ENCODE measurements at regions not wholly inside any gene's neighbourhood (a gene's known extent, or its start where the extent isn't known, plus 50 kb on each side); places are given as distances from the start of the nearest gene placed in this dataset.

DNA sequence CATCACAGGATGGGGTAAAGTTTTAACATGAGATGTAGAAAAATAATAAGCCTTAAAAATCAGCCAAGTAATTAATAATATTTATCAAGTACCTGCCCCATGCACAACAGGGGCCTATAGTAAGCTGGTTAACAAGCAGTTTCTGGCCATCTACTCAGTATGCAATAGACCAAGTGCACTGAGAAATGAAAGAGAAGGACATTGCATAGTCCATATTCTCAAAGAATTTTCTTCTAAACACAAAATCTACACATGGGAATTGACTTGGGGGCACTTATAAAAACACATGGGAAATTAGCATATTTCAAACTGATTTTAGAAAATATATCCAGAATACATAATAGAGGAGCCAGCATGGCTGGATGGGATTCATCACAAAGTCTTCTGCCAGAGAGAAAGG, 109.5 kb downstream of the DIO2 start (continued):
- TF ChIP-seq ZNF217 (CRISPR knock-in tag; IDR thresholded peaks at IDR 0.05) (no peak), NR2C1 (IDR thresholded peaks at IDR 0.05) (no peak), NR2C1 (tag; IDR thresholded peaks at IDR 0.05) (no peak), ESRRB (CRISPR knock-in tag; IDR thresholded peaks at IDR 0.05; ENCODE audit: borderline replicate concordance) (no peak), RUNX1 (IDR thresholded peaks at IDR 0.05; ENCODE audit: low read depth) (no peak), RAD21 (CRISPR knock-in tag; conservative IDR thresholded peaks at IDR 0.05 in 1 of 2, IDR thresholded peaks at IDR 0.05 in 1 of 2) (no peak)
- TF ChIP-seq, protein P1, sequence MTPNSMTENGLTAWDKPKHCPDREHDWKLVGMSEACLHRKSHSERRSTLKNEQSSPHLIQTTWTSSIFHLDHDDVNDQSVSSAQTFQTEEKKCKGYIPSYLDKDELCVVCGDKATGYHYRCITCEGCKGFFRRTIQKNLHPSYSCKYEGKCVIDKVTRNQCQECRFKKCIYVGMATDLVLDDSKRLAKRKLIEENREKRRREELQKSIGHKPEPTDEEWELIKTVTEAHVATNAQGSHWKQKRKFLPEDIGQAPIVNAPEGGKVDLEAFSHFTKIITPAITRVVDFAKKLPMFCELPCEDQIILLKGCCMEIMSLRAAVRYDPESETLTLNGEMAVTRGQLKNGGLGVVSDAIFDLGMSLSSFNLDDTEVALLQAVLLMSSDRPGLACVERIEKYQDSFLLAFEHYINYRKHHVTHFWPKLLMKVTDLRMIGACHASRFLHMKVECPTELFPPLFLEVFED (CRISPR knock-in tag; conservative IDR thresholded peaks at IDR 0.05) = no peak

DNA sequence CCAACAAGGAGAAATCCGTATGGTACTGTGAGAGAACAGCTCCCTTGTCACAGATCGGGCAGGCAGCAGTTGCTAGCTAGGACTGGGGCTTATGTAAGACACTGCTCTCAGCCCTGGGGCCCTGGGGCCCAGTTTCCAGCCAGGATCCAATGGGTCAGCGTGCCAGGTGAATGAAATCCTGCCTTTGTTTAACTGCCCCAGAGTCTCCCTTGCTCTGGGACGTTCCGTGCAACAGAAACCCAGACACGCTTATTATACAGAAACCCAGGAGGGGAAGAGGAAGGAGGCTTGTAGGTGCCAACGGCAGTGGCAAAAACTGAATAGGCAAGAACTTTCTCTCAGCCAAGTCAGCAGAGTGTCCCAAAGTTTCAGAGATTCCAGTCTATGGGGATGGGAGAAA, 110.6 kb downstream of the DIO2 start:
- ATAC-seq = no peak
- TF ChIP-seq ZNF445 (CRISPR knock-in tag; IDR thresholded peaks at IDR 0.05; ENCODE audit: low read depth) = no peak
- TF ChIP-seq TOE1 (IDR thresholded peaks at IDR 0.05; ENCODE audit: borderline replicate concordance) = no peak
- TF ChIP-seq TOE1 (CRISPR knock-in tag; IDR thresholded peaks at IDR 0.05; ENCODE audit: borderline replicate concordance, low read depth) = no peak
- no peak for TF ChIP-seq RCOR1 (IDR thresholded peaks at IDR 0.05; ENCODE audit: borderline replicate concordance in 1 of 2, low read depth in 2 of 2, low read length in 2 of 2)
- TF ChIP-seq LCOR (CRISPR knock-in tag; IDR thresholded peaks at IDR 0.05) = no peak
- no peak for TF ChIP-seq ZNF175 (CRISPR knock-in tag; IDR thresholded peaks at IDR 0.05; ENCODE audit: low read depth)
- TF ChIP-seq NCOA6 (IDR thresholded peaks at IDR 0.05) = no peak
- no peak for TF ChIP-seq ZNF644 (tag; IDR thresholded peaks at IDR 0.05; ENCODE audit: low read depth)
- TF ChIP-seq, protein P2, sequence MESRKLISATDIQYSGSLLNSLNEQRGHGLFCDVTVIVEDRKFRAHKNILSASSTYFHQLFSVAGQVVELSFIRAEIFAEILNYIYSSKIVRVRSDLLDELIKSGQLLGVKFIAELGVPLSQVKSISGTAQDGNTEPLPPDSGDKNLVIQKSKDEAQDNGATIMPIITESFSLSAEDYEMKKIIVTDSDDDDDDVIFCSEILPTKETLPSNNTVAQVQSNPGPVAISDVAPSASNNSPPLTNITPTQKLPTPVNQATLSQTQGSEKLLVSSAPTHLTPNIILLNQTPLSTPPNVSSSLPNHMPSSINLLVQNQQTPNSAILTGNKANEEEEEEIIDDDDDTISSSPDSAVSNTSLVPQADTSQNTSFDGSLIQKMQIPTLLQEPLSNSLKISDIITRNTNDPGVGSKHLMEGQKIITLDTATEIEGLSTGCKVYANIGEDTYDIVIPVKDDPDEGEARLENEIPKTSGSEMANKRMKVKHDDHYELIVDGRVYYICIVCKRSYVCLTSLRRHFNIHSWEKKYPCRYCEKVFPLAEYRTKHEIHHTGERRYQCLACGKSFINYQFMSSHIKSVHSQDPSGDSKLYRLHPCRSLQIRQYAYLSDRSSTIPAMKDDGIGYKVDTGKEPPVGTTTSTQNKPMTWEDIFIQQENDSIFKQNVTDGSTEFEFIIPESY (CRISPR knock-in tag; IDR thresholded peaks at IDR 0.05) = no peak
- TF ChIP-seq SRSF3 (IDR thresholded peaks at IDR 0.05; ENCODE audit: insufficient read depth, low read length) = no peak
- TF ChIP-seq, protein P3, sequence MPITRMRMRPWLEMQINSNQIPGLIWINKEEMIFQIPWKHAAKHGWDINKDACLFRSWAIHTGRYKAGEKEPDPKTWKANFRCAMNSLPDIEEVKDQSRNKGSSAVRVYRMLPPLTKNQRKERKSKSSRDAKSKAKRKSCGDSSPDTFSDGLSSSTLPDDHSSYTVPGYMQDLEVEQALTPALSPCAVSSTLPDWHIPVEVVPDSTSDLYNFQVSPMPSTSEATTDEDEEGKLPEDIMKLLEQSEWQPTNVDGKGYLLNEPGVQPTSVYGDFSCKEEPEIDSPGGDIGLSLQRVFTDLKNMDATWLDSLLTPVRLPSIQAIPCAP (CRISPR knock-in tag; IDR thresholded peaks at IDR 0.05; ENCODE audit: borderline replicate concordance) = no peak

More for the DNA sequence above, 110.6 kb downstream of the DIO2 start:
- Histone ChIP-seq H3K9ac (ENCODE audit: insufficient read depth in 1 of 2, low read depth in 2 of 2, low read length in 2 of 2) (no peak overlapping the region), H3K4me3 (no peak overlapping the region), H2AFZ (ENCODE audit: low read depth, low read length) (no peak overlapping the region), H3K36me3 (ENCODE audit: control insufficient read depth, insufficient read depth, low read length) (no peaks in the 10 kb centered on the region), H3K27ac (ENCODE audit: extremely low read depth, low read depth, low read length) (no peak overlapping the region), H3K4me1 (replicated peaks in 1 of 2; ENCODE audit: control insufficient read depth in 2 of 2, insufficient read depth in 2 of 2, low read length in 2 of 2) (no peaks in the 10 kb centered on the region), H3K9me1 (ENCODE audit: control insufficient read depth, insufficient read depth, low read length) (no peaks in the 10 kb centered on the region), H3K9me3 (replicated peaks; ENCODE audit: control insufficient read depth, insufficient read depth, low read depth, low read length) (no peaks in the 10 kb centered on the region; the same call in 1 of the 2 replicates), H4K20me1 (replicated peaks; ENCODE audit: control insufficient read depth, insufficient read depth, low read length) (no peaks in the 10 kb centered on the region), H3K79me2 (ENCODE audit: control insufficient read depth, insufficient read depth, low read length) (no peaks in the 10 kb centered on the region), H3K27me3 (ENCODE audit: control insufficient read depth in 2 of 2, insufficient read depth in 2 of 2, low read length in 2 of 2) (no peaks in the 10 kb centered on the region), H3K4me2 (ENCODE audit: insufficient read depth, low read length) (no peak overlapping the region)
- intact Hi-C loops (cut with micrococcal nuclease) = no loop called here
- BruUV-seq (replicated peaks) = no TSS peak
- 0% methylated on average over 6 of the region's 7 CpGs for WGBS (ENCODE audit: insufficient coverage, low coverage, missing lambda C conversion rate)
- in situ Hi-C loops (cut with MboI) = no loop called here
- CTCF ChIA-PET (ENCODE audit: low intra/inter-chr PET ratio) = no interaction called here
- no peak for DNase-seq (ENCODE audit: extremely low read depth in 1 of 4, low spot score in 3 of 4)
- POLR2A ChIA-PET = no interaction called here
- no peak for FAIRE-seq
